ENCODE measurements at regions not wholly inside any gene's neighbourhood (a gene's known extent, or its start where the extent isn't known, plus 50 kb on each side); places are given as distances from the start of the nearest gene placed in this dataset.

DNA sequence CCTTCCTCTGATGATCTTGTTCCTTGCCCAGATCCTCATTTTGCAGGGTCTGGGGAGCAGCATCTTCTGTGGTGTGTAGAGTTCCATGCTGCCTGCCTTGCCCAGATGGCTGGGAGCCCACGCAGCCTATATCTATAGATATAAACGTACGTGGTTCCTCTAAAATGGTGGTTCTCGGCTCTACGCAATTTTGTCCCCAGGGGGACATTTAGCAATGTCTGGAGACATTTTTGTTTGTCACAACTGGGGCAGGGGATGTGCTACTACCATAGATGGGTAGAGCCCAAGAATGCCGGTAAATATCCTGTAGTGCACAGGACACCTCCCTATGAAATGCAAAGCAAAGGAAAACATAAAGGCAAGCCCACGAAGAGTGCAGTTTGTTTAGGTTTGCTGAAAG, 98.4 kb upstream of the SPACA1 start:
- Mint-ChIP-seq H3K36me3 (no peaks in the 10 kb centered on the region), H3K27ac (no peak overlapping the region), H3K27me3 (ENCODE audit: low read depth in 3 of 3) (peaks cover 0 to 6% (median 4%) of the 10 kb centered on the region in 3 donors), H3K9me3 (peaks cover 0 to 1% (median 0%) of the 10 kb centered on the region in 6 donors), H3K4me3 (no peak overlapping the region), H3K4me1 (no peaks in the 10 kb centered on the region)
- no peak for DNase-seq

DNA sequence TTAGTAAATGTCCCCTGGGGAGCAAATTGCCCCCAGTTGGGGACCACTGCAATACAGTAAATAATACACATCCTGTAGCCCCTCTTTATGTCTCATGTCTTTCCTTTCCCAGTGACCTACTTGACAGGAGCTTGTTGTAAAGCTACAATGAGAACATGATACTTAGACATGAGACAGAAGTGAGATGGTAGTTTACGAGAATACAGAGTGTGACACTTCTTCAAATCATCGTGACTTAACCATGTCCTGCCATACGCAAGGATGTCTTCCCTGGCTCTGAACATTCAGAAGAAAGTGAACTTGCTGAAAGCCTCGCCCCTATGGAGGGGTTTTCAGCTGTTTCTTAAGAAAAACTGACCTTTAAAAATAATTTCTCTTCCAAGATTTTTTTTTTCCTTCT, 101.0 kb upstream of the SPACA1 start:
- peaks cover 0 to 1% (median 0%) of the 10 kb centered on the region in 6 donors for H3K9me3 Mint-ChIP-seq
- peaks cover 6 to 7% (median 7%) of the 10 kb centered on the region in 3 donors for H3K27me3 Mint-ChIP-seq (ENCODE audit: low read depth in 3 of 3)

DNA sequence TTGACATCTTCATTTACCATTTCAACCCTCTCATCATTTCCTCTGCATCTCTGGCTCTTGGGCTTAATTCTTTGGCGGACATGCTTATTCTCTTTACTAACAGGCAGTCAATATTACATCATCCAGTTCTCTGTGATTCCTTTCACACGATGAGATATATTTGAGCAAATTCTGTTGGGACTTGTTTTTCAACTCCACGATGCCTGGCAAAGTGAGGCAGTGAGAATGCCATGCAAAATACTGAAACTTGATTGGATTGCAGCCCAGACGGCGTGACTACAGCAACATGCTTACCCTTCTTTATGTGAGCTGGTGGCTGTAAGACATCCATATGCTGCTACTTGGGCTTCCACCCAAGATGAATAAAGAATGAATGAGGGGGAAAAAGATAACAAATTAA, 101.7 kb upstream of the SPACA1 start:
- no peaks in the 10 kb centered on the region for H3K4me1 Mint-ChIP-seq
- H3K36me3 Mint-ChIP-seq, result peaks cover 0 to 4% (median 0%) of the 10 kb centered on the region in 3 donors
- peaks cover 6 to 12% (median 7%) of the 10 kb centered on the region in 3 donors for H3K27me3 Mint-ChIP-seq (ENCODE audit: low read depth in 3 of 3)
- H3K4me3 Mint-ChIP-seq, result no peak overlapping the region
- DNase-seq, result no peak
- peaks cover 0 to 1% (median 0%) of the 10 kb centered on the region in 6 donors for H3K9me3 Mint-ChIP-seq
- no peak overlapping the region for H3K27ac Mint-ChIP-seq

More for the DNA sequence above, 101.0 kb upstream of the SPACA1 start:
- Mint-ChIP-seq H3K4me1 (no peaks in the 10 kb centered on the region), H3K27ac (no peak overlapping the region), H3K36me3 (no peaks in the 10 kb centered on the region), H3K4me3 (no peak overlapping the region)
- DNase-seq, result no peak

- H3K9me3 Mint-ChIP-seq, result peaks cover 0 to 1% (median 0%) of the 10 kb centered on the region in 6 donors
- no peak for DNase-seq
- H3K4me1 Mint-ChIP-seq, result no peaks in the 10 kb centered on the region
- no peak overlapping the region for H3K27ac Mint-ChIP-seq
- H3K4me3 Mint-ChIP-seq, result no peak overlapping the region
- peaks cover 0 to 4% (median 0%) of the 10 kb centered on the region in 3 donors for H3K36me3 Mint-ChIP-seq
- H3K27me3 Mint-ChIP-seq (ENCODE audit: low read depth in 3 of 3), result peaks cover 6 to 12% (median 7%) of the 10 kb centered on the region in 3 donors
Observed at GRCh38 chr6:87945181-87945580, 102.5 kb upstream of the SPACA1 start.

DNA sequence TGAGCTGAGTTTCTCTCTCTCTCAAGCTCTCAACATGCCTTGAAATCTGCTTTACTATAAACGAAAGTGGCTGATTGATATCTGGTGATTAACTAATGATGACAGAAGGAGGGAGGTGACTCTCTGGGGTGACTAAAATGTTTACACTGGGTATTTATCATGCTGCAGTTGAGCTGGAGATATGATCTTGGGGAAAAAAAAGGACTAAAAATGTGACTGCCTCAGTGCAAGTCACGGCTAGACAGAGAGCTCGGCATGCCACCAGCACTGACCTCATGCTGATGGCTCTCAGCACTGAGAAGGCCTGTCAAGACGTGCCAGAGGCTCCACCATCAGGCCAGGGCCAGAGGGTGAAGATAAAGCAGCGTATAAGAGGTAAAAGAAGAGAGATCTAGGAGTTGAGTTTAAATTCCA, 103.1 kb upstream of the SPACA1 start:
- no peak for DNase-seq
- Mint-ChIP-seq H3K27me3 (ENCODE audit: low read depth in 3 of 3) (peaks cover 6 to 10% (median 7%) of the 10 kb centered on the region in 3 donors), H3K4me1 (no peaks in the 10 kb centered on the region), H3K36me3 (peaks cover 0 to 4% (median 0%) of the 10 kb centered on the region in 3 donors), H3K27ac (no peak overlapping the region), H3K9me3 (peaks cover 0 to 1% (median 0%) of the 10 kb centered on the region in 6 donors), H3K4me3 (no peak overlapping the region)

- no peaks in the 10 kb centered on the region for H3K4me1 Mint-ChIP-seq
- peaks cover 0 to 1% (median 0%) of the 10 kb centered on the region in 6 donors for H3K9me3 Mint-ChIP-seq
- DNase-seq, result no peak
- H3K27ac Mint-ChIP-seq, result no peak overlapping the region
- peaks cover 6 to 10% (median 7%) of the 10 kb centered on the region in 3 donors for H3K27me3 Mint-ChIP-seq (ENCODE audit: low read depth in 3 of 3)
- peaks cover 0 to 4% (median 0%) of the 10 kb centered on the region in 3 donors for H3K36me3 Mint-ChIP-seq
- H3K4me3 Mint-ChIP-seq, result no peak overlapping the region
Observed at GRCh38 chr6:87943191-87943590, 104.5 kb upstream of the SPACA1 start.

DNA sequence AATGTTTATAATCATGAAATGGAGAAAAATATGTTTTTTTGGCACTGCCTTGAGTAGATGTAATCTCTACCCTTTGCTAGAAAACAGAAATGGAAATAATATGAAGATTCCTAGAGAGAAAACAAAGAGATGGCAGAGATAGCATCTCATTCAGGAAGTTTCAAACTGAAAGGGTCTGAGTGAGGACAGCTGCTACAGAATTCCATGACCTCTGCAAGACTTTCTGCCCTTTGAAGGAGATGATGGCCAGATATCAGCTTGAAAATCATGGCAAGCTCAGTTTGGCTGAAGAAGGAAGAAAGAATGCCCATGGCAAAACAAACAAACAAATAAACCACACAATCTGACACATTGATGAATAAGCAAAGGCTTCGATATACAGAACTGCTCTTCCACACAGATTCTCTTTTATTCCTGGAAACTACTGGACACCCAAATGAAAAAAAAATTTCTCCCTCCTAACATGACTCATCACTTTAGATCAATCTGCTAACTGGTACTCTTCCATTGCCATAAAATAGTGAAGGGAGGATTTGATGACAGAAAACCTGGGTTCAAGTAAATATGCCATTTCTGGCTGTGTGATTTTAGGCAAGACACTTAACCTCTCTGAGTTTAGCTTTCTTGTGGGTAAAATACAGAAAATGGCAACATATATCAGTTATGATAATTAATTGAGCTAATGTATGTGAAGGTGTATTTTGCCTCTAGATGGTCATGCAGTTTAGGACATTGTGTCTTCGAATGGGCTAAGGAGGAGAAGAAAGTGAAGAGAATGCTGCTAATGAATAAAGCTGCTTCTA, 105.9 kb upstream of the SPACA1 start:
- Mint-ChIP-seq H3K27me3 (ENCODE audit: low read depth in 3 of 3) (peaks cover 6 to 7% (median 6%) of the 10 kb centered on the region in 3 donors), H3K4me3 (no peak overlapping the region), H3K9me3 (peaks cover 0 to 1% (median 0%) of the 10 kb centered on the region in 6 donors), H3K4me1 (no peaks in the 10 kb centered on the region), H3K36me3 (peaks cover 0 to 4% (median 0%) of the 10 kb centered on the region in 3 donors), H3K27ac (no peak overlapping the region)
- DNase-seq, result no peak

DNA sequence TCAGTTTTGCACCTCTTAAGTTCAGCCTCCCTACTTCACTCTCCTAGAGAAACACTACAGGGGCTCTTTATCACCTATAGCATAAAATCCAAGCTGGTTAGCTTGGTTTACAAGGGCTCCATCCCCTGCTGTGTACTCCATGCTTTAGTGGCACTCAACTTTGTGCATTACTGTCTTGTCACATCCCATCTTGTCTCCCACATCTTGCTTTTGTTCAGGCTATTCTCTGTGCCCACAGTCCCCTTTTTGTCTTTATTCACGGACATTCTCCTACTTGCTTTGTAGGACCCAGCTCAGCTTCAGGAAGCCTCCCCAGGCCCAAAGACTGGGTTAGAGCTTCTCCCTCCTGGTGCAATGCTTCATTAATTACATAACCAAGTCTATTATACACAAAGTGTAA, 107.9 kb upstream of the SPACA1 start:
- peaks cover 0 to 4% (median 0%) of the 10 kb centered on the region in 3 donors for H3K36me3 Mint-ChIP-seq
- no peak for DNase-seq
- peaks cover 2 to 13% (median 6%) of the 10 kb centered on the region in 3 donors for H3K27me3 Mint-ChIP-seq (ENCODE audit: low read depth in 3 of 3)
- no peak overlapping the region for H3K27ac Mint-ChIP-seq
- no peak overlapping the region for H3K4me3 Mint-ChIP-seq
- H3K9me3 Mint-ChIP-seq, result peaks cover 0 to 1% (median 0%) of the 10 kb centered on the region in 6 donors
- no peaks in the 10 kb centered on the region for H3K4me1 Mint-ChIP-seq

- Mint-ChIP-seq H3K36me3 (peaks cover 0 to 4% (median 0%) of the 10 kb centered on the region in 3 donors), H3K4me1 (no peaks in the 10 kb centered on the region), H3K4me3 (no peak overlapping the region), H3K27me3 (ENCODE audit: low read depth in 3 of 3) (peaks cover 2 to 8% (median 6%) of the 10 kb centered on the region in 3 donors), H3K27ac (no peak overlapping the region), H3K9me3 (no peaks in the 10 kb centered on the region)
- no peak for DNase-seq
Observed at GRCh38 chr6:87938287-87938686, 109.4 kb upstream of the SPACA1 start.

DNA sequence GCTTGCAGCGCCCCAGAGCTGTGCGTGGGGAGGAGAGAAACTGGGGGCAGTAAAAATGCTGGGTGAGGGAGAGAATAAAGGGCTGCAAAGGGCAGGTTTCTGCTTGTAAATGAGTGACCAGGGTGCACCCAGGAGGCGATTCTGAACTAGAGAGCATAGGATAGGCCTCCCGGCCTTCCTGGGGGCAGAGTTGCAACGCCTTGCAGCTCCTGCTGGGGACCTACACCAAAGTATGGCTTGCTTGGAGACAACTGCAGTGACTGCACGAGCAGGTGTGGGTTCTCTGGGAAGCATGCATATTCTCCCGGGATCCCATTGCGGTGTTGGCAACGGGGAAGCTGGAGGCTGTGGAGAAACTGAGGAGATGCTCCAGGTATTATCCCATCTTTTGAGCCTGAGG, 111.6 kb upstream of the SPACA1 start:
- no peak for DNase-seq

DNA sequence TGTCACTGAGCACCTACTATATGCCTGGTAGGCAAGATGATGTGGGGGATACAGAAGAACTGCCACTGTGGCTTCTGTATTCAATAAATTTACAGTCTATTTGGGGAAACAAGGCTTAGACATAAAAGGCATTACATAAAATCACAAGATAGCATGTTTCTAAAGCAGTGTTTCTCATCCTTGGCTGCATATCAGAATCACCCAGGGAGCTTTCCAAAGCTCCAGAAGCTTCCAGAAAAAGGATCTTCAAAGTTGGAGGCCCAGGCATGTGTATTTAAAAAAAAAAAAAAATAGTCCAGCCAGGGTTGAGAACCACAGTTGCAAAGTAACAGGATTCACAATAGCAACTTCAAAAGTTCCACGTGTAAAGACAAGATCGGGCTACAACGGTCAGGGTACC, 112.4 kb upstream of the SPACA1 start:
- no peak for DNase-seq
- Mint-ChIP-seq H3K36me3 (no peaks in the 10 kb centered on the region), H3K27ac (no peak overlapping the region), H3K4me1 (no peaks in the 10 kb centered on the region), H3K27me3 (ENCODE audit: low read depth in 3 of 3) (peaks cover 0 to 6% (median 0%) of the 10 kb centered on the region in 3 donors), H3K9me3 (no peaks in the 10 kb centered on the region), H3K4me3 (no peak overlapping the region)

More for the DNA sequence above, 111.6 kb upstream of the SPACA1 start:
- Mint-ChIP-seq H3K27ac (no peak overlapping the region), H3K27me3 (ENCODE audit: low read depth in 3 of 3) (peaks cover 0 to 6% (median under 1%) of the 10 kb centered on the region in 3 donors), H3K4me1 (no peaks in the 10 kb centered on the region), H3K4me3 (no peak overlapping the region), H3K36me3 (no peaks in the 10 kb centered on the region), H3K9me3 (no peaks in the 10 kb centered on the region)

DNA sequence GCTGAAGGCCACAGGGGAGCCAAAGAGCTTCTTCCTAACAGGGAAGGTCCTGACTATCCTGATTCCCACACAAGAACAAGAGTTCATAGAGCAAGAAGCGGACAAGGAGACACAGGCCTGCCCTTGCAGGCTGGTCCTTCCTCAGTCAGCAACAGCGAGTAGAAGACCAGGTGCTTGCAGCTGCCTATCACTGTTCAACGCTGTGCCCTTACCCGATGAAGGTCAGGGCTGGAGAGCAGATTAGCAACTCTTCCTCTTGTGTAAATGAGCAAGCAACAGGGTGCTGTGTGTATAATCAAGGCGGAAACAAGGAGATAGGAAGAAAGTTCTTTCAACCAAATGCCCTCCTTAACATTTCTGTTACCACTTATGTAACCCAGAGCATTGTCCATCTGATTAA, 115.3 kb upstream of the SPACA1 start:
- no peak overlapping the region for H3K4me3 Mint-ChIP-seq
- H3K27me3 Mint-ChIP-seq (ENCODE audit: low read depth in 3 of 3), result peaks cover 0 to 6% (median 6%) of the 10 kb centered on the region in 3 donors
- DNase-seq, result no peak
- H3K27ac Mint-ChIP-seq, result no peak overlapping the region
- peaks cover 0 to 3% (median 0%) of the 10 kb centered on the region in 3 donors for H3K36me3 Mint-ChIP-seq
- peaks cover 0 to 1% of the 10 kb centered on the region in 2 donors for H3K4me1 Mint-ChIP-seq
- H3K9me3 Mint-ChIP-seq, result no peaks in the 10 kb centered on the region

DNA sequence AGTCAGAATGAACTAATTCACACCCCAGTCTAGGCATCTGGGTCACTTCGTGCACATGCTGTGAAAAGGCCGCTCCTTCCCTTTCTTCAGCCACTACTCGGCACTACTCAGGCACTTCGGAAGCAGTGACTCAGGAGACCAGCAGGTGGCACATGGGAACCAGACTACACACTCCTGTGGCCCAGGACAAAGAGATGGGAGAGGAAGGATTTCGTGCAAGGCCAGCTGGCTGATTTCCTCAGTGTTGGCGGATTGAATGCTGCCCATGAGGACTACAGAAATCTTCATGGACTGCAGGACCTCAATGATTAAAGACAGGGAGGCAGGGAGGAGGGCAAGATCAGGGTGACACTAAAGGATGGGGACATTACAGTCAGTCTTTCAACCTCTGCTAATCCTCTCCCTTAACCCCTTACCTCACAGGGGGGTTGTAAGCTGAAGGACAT, 117.8 kb upstream of the SPACA1 start:
- peak; percentile 20 to 41 (median 38) for DNase-seq
- Mint-ChIP-seq H3K4me3 (no peak overlapping the region), H3K27me3 (ENCODE audit: low read depth in 3 of 3) (peaks cover 0 to 13% (median 0%) of the 10 kb centered on the region in 3 donors), H3K9me3 (no peaks in the 10 kb centered on the region), H3K4me1 (peaks cover 16 to 26% of the 10 kb centered on the region in 2 donors), H3K27ac (no peak overlapping the region), H3K36me3 (peaks cover 0 to 3% (median 0%) of the 10 kb centered on the region in 3 donors)

GRCh38 chr6:87926687-87927086, 121.0 kb upstream of the SPACA1 start:
- Mint-ChIP-seq H3K27ac (no peak overlapping the region), H3K36me3 (peaks cover 0 to 3% (median 0%) of the 10 kb centered on the region in 3 donors), H3K9me3 (no peaks in the 10 kb centered on the region), H3K4me1 (peaks cover 36 to 53% of the 10 kb centered on the region in 2 donors), H3K4me3 (no peak overlapping the region), H3K27me3 (ENCODE audit: low read depth in 3 of 3) (peaks cover 0 to 15% (median 6%) of the 10 kb centered on the region in 3 donors)
- DNase-seq, result no peak

All from immature natural killer cell (primary cell).